NCI-H446 (cell line): ENCODE measurements at regions not wholly inside any gene's neighbourhood (a gene's known extent, or its start where the extent isn't known, plus 50 kb on each side); places are given as distances from the start of the nearest gene placed in this dataset.

ENCODE experiments used
- DNase-seq, 2 experiments: peaks; one replicate each; lab custom pipeline; 2025; lab: John Stamatoyannopoulos, UW

GRCh38 chr5:36355516-36355915, 53.8 kb upstream of the RANBP3L start:
- no peak for DNase-seq

GRCh38 chr5:36356915-36357314, 55.2 kb upstream of the RANBP3L start:
- no peak for DNase-seq

GRCh38 chr5:36357391-36357975, 55.8 kb upstream of the RANBP3L start:
- DNase-seq, result no peak

- no peak for DNase-seq
Observed at GRCh38 chr5:36359267-36359666, 57.6 kb upstream of the RANBP3L start.

GRCh38 chr5:36360307-36360706, 58.6 kb upstream of the RANBP3L start:
- DNase-seq, result no peak

GRCh38 chr5:36363101-36363500, 61.4 kb upstream of the RANBP3L start:
- peak in 1 of 2 experiments; percentile 14 for DNase-seq

GRCh38 chr5:36363744-36364143, 62.0 kb upstream of the RANBP3L start:
- no peak for DNase-seq

- DNase-seq, result no peak
Observed at GRCh38 chr5:36364473-36364872, 62.8 kb upstream of the RANBP3L start.

DNA sequence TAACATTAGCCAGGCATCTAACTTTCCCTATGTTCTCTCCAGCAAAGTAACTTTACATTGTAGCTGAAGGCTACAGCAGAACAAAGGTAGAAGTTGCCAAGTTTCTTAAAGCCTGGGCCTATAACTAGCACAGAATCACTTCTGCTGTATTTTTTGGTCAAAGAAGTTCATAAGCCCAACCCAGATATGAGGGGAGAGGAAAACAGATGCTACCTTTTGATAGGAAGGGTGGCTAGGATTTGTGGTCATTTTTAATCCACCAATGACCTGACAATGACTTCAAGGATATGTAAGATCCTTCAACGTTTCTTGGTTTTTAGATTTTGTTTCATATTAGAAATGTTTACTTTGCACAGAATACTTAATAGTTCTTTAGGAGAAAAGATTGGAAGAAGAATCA, 64.2 kb upstream of the RANBP3L start:
- no peak for DNase-seq

- DNase-seq, result no peak
Observed at GRCh38 chr5:36366883-36367282, 65.2 kb upstream of the RANBP3L start.

GRCh38 chr5:36367524-36367923, 65.8 kb upstream of the RANBP3L start:
- DNase-seq, result no peak

DNA sequence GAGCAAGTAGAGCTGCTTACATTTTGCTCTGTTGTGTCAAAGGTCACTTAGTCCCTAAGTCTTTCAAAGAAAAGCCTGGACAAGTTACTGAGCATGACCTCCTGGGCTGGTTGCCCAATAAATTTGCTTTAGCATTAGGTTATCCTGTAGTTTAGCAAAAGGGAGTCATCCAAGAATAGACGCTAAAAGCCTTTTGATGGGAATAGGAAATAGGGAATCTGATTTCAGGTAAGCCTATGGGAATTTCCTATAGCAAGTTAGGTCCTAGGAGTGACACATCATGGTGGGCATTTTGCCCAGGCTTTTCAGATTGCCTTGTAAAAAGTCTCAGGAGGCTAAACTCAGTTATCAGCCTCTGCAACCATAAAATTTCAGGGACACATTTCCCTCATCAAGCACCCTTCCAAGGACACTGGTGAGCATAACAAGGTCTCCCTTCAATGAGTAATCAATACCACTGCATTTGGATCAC, 67.6 kb upstream of the RANBP3L start:
- DNase-seq, result no peak

DNA sequence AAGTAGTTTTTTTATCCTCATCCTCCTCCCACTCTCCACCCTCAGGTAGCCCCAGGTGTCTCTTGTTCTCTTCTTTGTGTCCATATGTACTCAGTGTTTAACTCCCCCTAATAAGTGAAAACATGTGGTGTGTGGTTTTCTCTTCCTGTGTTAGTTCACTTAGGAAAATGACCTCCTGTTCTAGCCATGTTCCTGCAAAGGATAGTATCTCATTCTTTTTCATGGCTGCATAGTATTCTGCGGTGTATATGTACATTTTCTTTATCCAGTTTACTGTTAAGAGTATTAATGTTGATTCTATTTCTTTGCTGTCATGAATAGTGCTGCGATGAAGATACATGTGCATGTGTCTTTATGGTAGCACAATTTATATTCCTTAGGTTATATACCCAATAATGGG, 68.4 kb upstream of the RANBP3L start:
- no peak for DNase-seq

DNA sequence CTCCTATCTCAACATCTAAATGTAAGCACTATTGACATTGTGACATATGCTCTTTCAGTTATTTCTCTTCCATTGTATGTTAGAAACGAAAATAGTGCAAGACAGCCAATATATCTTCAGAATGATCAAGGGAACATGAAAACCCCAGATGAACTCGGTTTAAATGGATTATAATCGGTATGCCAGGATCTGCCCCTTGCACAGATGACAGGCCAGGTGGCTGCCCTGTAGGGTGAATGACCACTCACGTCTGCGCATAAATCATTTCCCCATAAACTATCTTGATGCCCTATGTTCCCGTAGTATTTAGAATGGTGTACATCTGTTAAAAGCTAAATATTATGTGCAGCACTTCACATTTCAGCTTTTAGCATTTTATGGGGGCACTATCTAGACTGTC, 69.7 kb upstream of the RANBP3L start:
- no peak for DNase-seq

DNA sequence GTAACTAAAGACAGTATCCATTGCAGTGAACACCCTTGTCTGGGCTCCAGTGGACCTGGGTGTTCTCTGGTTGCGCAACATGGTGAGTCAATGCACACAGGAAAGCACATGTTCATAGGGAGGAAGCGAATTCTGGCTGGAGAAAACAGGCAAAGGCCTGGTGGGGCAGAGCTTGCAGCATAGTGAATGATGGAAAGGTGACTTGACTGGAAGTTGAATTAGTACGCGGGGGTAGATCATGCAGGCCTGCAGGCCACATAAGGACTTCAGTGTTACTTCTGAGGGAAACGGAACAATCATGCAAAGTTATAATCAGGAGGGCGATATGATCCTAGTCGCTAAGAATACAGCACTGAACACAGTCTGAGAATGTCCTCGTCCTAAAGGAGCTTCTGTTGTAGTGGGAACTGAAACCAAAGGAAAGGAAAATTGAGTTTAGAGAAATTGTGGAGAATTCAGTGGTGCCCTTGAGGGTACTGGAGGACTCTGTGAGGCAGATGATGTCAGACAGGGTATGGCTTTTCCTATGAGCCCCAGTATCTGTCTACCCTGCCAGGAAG, 71.9 kb upstream of the RANBP3L start:
- no peak for DNase-seq

DNA sequence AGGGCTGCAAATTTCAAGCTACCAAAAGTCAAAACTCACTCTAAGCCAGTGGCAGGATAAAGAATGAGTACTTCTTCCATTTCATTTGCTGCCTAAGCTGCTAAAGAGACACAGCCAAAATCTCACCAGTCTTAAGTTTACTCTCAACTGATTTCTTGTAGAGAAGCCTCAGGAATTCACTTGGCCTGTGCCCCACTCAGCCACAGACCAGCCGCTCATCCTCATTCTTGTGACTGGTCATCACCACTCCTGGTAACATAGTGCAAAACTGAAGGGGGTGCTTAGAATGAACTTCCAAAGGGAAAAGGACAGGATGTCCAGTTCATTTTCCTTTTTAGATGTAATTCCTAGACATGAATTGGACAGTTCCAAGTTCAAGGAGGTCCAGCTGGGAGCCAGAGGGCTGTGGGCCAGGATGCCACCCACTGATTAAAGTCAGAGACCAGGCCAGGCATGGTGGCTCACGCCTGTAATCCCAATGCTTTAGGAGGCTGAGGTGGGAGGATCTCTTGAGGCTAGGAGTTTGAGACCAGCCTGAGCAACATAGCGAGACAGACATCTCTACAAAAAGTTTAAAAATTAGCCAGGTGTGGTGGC, 72.7 kb upstream of the RANBP3L start:
- no peak for DNase-seq

DNA sequence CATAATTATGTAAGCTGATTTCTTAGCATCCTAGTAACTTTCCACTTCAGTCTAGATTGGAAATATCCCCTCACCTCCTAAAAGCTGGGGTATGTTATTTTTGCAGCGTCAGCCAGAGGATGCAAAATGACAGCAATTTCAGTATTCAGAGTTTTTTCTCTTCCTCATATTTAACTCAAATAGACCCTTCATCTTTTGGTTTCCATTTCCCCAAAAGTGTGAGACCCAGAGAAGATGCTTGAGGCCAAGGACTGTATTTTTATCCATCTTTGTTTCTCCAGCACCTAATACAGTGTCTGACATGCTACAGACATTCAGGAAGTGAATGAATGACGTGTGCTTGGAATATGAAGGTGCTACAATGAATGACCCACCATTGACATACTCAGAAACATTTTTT, 75.5 kb upstream of the RANBP3L start:
- DNase-seq, result no peak

DNA sequence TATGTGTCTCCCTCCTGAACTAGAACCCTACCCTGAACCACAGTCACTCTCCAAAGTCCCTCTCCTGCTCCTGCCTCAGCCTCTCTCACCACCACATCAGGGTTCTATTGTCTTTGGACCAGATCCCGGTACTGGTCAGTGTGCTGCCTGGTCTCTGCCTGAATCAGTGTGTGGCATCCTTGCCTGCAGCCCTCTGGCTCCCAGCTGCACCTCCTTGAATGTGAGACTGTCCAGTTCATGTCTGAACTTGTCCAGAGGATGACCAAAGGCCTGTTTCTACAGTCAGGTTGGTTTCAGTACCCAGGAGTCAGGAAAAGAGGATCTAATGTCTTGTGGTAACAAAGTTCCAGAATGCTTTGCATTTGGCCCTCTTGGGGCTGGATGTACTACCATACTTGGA, 76.8 kb upstream of the RANBP3L start:
- DNase-seq, result no peak

DNA sequence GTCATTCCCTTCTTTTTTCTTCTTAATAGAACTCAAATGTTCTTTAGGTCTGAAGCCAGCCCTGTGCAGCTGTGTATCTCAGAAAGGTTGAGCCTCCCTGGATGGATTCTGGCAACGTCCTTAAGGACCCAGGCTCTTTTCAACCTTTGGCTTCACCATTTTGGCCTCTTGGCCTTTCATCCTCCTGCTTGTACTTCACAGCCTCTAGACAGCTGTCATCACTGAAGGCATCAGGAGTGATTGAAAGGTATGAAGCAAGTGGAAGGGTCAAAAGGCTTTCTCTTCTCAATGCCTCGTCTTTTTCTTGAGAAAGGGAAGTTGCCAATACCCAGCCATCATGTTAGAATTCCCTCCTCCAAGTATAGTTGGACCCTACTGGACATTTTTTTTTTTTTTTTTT, 81.2 kb upstream of the RANBP3L start:
- DNase-seq, result no peak

GRCh38 chr5:36383942-36384341, 82.2 kb upstream of the RANBP3L start:
- no peak for DNase-seq

- DNase-seq, result no peak
Observed at GRCh38 chr5:36384845-36385244, 83.1 kb upstream of the RANBP3L start.

- no peak for DNase-seq
Observed at GRCh38 chr5:36385495-36385894, 83.8 kb upstream of the RANBP3L start.

- DNase-seq, result no peak
Observed at GRCh38 chr5:36388288-36388687, 86.6 kb upstream of the RANBP3L start.

DNA sequence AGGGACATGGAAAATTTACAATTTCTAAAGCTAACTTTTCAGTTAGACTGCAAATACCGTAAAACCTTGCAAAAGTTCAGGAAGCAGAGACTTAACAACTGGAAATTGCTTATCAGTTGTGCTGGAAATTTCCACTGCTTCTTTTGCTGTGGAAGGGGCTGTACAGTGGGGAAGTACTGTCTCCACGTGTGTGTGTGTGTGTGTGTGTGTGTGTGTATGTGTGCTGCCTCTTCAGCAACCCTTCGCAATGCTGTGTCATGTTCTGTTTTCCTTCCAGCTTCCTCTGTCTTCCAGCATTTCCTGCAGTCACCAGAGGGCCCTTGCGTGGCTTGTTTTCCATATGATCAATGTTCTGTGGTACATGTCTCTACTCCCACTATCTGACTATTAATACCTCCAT, 87.5 kb upstream of the RANBP3L start:
- no peak for DNase-seq
